GM21786 (cell line): ENCODE measurements at regions not wholly inside any gene's neighbourhood (a gene's known extent, or its start where the extent isn't known, plus 50 kb on each side); places are given as distances from the start of the nearest gene placed in this dataset.
"Not testable (repeated sequence)": the region's sequence is repeated elsewhere in the genome, so short reads cannot be mapped to it uniquely, and the experiment has no call there.

Source experiments
- ATAC-seq: cut with Tn5 transposase; IDR thresholded peaks from one replicate; pipeline ENCODE4 v1.9.1; 2021; ENCODE audit not compliant: unreplicated experiment

GRCh38 chr4:169934794-169935429 is 91.3 kb downstream of the MFAP3L start:
- no peak for ATAC-seq

GRCh38 chr4:169933531-169933930 is 92.7 kb downstream of the MFAP3L start:
- ATAC-seq, result no peak

GRCh38 chr4:169931964-169932363 is 94.2 kb downstream of the MFAP3L start:
- ATAC-seq, result no peak

GRCh38 chr4:169930755-169931154 is 95.4 kb downstream of the MFAP3L start:
- ATAC-seq, result not testable (repeated sequence)

GRCh38 chr4:169927280-169927679 is 98.9 kb downstream of the MFAP3L start:
- no peak for ATAC-seq

- no peak for ATAC-seq
Observed at GRCh38 chr4:169925678-169926077, 100.5 kb downstream of the MFAP3L start.

GRCh38 chr4:169922632-169923276 is 103.4 kb downstream of the MFAP3L start:
- no peak for ATAC-seq

DNA sequence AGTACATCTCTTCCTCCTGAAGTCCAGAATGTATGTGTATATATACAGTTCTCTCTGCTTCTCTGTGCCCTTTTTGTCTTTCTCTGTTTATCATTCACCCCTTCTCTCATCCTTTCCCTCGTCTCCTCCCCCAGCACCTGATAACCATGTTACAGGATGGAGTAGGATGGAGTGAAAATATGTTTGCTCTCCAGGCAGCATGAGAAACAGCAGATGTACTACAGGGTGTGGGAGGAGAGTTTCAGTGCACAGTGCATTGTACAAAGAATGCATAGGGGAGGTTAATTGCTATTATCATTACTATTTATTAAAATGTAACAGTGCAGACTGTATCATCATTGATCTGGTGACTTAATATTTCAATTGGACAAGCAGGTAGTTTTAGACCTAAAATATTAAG is 104.5 kb downstream of the MFAP3L start:
- no peak for ATAC-seq

- ATAC-seq, result no peak
Observed at GRCh38 chr4:169921237-169921636, 105.0 kb downstream of the MFAP3L start.

DNA sequence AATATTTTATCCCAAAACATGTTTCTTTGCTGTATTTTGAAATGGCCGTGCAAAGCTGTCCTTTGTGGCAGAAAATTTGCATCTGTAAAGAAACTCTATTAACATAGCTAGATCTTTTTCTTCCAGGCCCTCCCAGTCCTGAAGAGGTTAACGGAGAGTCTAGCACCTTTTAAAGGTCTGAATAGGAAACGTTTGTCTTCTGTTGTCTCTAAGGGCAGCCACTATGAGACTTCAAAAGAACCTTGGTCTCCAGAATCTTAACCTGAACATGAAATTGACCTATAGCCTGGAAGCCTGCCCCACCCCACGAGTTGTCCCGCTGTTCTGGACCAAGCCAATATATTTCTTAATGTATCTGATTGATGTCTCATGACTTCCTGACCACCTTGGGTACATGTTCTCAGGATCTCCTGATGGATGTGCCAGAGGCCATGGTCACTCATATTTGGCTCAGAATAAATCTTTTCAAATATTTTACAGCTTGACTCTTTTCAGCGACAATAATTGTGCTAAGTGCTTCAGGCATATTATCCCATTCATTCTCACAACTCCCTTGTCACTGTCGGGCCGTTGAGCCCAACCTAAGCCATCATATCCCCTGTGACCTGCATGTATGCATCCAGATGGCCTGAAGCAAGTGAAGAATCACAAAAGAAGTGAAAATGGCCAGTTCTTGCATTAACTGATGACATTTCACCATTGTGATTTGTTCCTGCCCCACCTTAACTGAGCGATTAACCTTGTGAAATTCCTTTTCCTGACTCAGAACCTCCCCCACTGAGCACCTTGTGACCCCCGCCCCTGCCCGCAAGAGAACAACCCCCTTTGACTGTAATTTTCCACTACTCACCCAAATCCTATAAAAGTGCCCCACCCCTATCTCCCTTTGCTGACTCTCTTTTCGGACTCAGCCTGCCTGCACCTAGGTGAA is 106.7 kb downstream of the MFAP3L start:
- ATAC-seq, result not testable (repeated sequence)

GRCh38 chr4:169915545-169915944 is 110.7 kb downstream of the MFAP3L start:
- no peak for ATAC-seq

DNA sequence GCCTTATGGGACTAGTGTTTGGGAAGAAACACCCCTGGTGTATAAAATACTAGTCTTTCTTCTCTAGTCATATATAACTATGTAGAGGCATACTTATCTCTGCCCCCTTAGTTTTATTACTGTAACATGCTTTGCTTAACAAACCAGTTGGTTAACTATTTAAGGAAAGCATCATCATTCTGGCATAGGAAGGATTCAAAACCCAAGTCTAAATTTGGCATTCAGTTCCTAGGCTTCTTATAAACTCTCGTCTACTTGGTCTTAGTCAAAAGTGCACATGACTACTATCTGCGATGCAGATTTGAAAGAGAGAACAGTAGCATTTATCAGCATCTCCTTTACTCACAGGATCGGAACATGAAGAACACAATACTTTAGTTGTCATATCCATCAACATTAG is 111.3 kb downstream of the MFAP3L start:
- ATAC-seq, result no peak

DNA sequence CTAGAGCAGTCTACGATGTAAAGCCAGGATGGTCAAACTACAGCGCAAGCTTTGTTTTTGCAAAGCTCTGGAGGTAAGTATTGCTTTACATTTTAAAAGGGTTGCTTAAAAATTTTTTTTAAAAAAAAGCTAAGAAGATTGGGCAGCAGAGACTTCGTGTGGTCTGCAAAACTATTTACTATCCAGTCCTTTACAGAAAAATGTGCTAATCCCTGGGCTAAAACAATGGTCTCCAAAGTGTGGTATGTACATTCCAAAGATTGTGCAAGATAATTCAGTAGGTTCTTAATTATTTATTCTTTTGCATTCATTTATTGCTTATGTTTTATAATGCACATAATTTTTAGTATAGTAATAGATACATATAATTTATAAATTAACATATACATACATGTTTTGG is 113.2 kb downstream of the MFAP3L start:
- ATAC-seq, result no peak

DNA sequence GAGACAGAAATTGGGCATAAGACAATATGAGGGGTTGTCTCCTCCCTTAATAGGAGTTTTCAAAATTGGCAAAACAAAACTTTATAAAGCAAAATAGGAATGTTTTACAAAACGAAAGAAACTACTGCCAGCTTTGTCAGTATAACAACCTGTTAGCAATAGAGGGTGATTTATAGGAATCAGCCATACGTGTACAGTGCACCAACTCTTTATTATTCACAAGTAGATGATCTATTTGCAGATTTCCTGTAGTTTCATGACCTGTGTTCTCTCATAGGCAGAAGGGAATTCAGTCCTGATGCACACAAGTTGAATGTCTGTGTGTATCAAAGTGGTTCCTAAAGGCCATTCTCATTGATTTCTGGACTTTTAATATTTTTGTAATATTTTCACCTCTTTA is 116.3 kb downstream of the MFAP3L start:
- no peak for ATAC-seq

- no peak for ATAC-seq
Observed at GRCh38 chr4:169909479-169909878, 116.7 kb downstream of the MFAP3L start.

- ATAC-seq, result no peak
Observed at GRCh38 chr4:169907705-169908104, 118.5 kb downstream of the MFAP3L start.

- no peak for ATAC-seq
Observed at GRCh38 chr4:169906821-169907220, 119.4 kb downstream of the MFAP3L start.

DNA sequence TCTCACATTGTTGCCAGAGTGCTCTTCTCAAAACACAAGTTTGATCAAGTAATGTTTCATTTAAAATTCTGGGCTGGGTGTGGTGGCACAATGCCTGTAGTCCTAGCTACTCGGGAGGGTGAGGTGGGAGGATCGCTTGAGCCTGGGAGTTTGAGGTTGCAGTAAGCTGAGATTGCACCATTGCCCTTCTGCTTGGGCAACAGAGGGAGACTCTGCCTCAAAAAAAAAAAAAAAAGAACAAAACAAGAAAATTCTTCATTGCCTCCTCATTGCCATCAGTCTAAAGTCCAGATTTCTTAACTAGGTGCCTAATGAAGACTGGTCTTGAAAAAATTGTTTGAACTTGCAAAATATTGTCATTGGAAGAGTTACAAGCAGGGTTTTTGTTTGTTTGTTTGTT is 120.1 kb downstream of the MFAP3L start:
- ATAC-seq, result no peak

DNA sequence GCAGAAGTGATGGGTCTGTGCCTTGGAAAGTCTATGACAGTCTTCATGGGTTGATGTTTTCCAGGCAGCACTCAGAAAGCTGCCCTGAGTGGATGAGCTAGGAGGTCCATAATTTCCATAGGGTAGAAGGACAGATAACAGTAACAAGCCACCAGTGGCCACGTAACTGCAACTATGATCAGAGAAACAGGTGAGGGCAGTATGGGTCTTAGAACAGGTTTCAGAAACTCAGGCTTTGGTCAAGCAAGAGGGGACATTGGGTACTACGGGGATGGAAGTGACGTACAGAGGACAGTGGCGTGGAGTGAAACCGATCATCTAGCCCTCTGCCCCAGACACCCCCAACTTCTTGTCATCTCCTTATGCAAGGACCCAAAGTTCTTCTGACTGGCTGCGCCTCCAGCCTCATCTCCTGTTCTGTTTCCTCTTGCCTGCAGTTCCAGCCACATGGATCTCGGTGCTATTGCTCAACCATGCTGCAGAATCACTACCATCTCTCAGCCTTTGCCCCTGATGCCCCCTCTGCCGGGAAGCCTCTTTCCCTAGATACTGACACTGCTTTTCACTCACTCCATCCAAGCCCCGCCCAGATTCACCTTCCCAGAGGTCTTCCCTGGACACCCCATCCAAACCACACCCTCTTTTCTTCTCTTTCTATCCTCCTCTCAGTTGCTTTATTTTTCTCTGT is 123.4 kb downstream of the MFAP3L start:
- ATAC-seq, result no peak

GRCh38 chr4:169900241-169900845 is 125.9 kb downstream of the MFAP3L start:
- ATAC-seq, result no peak

DNA sequence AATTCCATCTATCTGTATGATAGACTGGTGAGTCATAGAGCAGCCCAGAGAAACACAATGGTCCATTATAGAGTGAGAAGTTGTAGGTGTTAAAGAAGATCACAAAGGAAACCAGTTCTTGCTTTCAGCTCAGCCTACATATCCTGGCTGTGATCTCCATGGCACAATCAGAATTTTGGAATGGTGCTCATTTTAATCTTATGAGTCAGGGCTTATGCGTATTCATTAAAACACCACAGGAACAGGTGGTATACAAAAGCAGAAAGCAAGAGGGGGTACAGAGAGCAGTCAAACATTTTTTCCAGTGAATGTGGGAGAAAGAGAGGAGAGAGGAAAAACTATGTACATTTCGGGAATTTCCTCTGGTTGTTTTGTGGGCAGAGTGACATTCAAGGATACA is 126.9 kb downstream of the MFAP3L start:
- ATAC-seq, result no peak
